HK-2 (cell line): ENCODE measurements at regions not wholly inside any gene's neighbourhood (a gene's known extent, or its start where the extent isn't known, plus 50 kb on each side); places are given as distances from the start of the nearest gene placed in this dataset.

Source experiments
- DNase-seq: peaks from one replicate; pipeline ENCODE4 v3.0.0-alpha.2; 2018; ENCODE audit not compliant: unreplicated experiment

DNA sequence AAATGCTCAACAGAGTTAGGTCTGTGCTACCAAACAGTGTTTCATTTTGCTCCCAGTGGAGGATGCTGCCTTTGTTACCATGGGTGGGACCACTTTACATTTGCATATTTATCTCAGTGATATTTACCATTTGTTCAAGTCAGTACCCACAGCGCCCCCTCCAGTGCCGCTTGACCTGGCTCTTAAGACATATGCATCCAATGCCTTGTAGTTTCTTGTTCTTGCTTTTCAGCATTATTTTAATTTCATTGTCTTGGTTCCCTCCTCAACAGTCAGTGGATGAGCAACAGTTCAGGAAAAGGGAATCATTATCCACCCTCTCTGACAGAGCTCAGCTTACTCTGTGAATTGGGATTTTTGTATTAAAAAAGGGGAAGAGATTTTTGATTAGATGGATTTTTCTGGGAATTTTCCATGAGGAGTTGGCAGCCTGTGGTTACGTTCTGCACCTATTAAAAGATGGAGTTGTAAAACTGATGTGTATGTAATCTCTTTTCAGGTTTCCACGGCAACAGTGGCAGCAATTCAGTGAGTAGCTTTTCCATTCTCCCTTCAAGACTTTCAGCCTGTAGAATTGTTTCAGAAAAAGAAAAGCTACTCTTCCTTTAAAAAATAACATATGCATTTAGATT lies 240.5 kb upstream of the DAAM1 start:
- no peak for DNase-seq

DNA sequence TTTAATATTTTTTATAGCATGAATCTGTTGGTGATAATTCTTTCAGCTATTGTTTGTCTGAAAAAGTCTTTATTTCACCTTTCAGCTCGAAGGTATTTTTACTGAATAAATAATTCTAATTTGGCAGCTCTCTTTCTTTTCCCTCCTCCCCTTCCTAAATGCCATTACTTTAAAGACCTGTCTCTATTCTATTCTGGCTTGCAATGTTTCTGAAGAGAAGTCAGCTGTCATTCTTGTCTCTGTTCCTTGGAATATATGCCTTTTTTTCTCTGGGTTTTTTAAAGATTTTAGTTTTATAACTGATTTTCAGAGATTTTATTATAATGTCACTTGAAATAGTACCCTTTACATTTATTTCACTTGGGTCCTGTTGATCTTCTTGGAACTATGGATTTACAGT lies 237.9 kb upstream of the DAAM1 start:
- no peak for DNase-seq

DNA sequence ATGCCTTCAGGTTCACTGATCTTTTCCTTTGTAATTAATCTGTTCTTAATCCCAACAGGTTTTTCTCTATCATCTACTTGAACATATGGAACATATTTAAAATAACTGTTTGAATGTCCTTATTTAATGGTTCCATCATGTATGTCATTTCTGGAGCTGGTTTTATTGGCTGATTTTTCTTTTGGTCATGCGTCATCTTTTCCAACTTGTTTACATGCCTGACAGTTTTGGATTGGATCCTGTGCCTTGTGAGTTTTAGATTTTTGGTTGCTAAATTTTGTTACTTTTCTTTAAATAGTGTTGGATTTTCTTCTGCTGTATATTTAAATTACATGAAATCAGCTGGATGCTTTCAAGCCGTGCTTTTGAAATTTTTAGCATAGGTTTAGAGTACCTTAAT lies 237.3 kb upstream of the DAAM1 start:
- DNase-seq: no peak

DNA sequence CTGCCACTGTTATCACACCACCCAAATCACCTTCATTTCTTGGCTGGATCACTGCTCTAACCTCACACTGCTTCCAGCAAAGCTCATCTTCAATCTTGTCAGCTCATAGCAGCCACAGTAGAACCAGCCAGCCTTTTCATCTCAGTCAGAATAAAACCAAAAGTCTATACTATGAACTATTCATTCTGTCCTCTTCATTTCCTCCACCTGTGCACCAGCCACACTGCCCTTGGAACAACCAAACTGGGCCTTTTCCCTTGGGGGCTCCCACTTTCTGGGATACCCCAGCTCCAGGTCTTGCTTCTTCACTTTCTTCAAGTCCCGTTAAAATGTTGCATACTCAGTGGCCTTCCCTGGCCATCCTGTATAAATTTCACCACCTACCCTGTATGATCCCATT lies 234.4 kb upstream of the DAAM1 start:
- DNase-seq: no peak

DNA sequence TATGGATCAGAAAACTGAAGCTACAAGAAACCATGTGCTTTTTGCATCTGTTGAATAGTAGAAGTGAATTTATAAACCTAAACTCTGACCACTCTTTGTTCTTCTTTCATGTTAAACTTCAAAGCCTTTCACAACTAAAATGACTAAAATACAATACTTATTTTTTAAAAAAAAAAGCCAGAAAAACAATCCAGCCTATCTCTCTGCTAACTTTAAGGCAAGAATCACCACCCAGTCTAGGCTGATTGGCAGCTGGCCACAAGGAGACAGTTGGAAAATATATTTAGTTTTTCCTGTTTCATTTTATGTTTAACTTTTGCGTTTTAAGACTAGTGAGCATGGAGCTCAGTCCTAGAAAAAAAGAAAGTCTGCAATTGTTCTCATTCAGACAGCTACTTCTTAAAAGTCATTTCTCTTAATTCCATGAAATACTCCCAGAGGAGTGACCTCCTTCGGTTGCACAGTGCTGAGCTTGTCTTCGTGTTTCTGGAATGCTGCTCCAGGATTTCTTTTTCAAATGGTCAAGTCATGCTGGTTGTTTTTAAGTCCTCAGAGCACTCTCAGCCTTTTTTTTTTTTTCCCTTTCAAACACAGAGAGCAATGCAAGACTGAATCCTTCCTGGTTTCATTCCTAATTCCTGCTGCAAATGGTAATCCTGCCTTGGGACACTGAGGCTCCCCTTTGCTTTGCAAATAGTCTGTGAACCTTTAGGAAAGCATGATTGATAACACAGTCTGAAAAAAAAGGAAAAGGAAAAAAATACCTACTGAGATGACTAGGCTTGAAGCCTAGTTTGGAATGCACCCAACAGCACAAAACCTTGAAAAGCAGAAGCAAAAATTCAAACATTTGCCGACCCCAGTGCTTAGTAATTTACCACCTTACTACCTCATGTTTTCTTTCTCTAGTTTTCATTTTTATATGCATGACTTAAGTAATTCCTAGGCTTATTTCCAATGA lies 233.3 kb upstream of the DAAM1 start:
- DNase-seq: no peak

DNA sequence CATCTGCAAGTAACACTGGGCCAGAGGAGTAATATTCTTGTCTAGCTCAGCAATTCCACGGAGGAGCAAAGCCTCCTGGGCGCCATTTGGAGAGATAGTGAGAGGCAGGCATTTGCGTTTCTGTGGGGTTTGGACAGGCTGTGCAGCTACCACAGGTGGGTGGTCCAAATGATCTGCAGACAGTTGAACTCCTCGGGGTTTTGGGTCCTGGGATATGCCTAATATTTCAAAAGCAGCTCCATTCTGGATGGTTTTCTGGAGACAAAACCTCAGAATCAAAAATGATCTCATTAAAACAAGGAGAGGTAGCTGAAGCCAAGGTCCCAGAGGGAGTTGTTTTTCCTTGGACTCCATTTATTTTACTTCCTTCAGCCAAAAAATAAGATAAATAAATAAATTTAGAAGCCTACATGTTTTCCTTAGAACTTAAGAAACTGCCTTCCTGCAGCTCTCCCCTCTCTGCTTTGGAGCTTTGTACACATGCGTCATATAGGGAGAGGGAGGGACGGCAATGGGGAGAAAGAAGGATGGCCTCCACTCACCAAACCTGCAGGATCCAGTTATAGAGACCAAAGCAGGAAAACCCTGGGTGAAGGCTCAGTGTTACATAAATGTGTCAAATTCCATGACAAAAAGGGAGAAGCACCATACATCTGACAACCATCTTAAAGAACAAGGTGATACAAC lies 227.3 kb upstream of the DAAM1 start:
- no peak for DNase-seq

DNA sequence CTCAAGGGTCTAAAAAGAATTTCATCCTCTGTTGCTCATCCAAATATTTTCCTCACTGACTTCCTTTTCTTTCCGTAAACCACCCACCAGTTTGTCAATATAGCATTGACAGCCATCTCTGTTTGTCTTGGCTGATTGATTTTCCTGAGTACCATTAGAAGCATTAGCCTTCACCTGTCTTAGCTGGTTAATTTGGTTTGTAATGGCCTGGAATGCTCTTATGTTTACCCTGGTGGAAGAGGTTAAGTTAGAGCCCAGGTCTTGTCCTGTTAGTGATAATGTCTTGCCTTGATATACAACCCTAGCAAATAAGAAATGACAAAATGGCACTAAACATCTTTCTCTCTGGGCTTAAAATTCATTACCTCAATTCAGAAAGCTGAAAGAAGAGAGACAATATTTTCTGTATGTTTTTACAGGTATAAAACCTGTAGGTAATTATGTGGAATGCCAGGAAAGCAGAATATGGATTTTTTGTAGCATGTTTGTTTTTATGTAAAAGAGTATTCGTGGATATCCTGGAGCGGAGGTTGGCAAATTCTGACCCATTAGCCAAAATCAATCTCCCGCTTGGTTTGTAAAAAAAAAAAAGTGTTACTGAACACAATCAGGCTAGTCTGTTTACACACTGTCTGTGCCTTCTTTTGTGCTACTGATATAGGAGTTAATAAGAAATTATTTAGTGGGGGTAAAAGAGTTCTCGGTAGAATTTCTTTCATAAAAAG lies 224.4 kb upstream of the DAAM1 start:
- no peak for DNase-seq

DNA sequence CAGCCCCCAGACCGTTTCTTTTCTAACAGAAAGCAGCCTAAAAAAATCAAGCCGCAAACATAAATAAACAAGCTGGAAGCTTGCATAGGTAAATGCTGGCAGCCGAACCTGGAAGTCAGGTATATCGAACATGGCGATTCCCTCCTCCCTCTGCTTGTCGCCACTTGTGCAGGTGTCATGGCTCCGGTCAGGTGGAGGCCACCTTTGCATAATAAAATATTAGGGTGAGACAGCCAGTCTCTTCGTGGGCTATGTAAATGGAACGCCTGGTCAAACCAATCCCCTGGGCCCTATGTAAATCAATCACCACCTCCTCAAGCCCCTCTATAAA lies 223.9 kb upstream of the DAAM1 start:
- DNase-seq: no peak

DNA sequence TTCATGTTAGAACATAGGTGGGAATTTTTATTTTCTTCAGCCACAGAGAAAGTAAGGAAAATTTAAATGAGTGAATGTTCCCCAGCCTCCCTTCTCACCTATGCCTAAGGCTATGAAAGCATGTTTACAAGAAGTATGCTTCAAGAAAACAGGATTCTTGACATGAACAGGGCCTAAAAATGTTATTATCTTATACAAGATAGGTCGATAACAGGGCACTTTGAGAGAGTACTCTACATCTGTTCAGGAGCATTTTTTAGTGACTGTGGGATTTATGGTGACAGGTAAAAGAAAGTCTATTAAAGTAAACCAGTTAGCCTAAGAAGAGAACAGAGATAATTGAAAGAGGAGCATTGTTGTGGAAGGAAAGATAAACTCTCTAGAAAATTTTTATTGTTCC lies 222.9 kb upstream of the DAAM1 start:
- DNase-seq: no peak

DNA sequence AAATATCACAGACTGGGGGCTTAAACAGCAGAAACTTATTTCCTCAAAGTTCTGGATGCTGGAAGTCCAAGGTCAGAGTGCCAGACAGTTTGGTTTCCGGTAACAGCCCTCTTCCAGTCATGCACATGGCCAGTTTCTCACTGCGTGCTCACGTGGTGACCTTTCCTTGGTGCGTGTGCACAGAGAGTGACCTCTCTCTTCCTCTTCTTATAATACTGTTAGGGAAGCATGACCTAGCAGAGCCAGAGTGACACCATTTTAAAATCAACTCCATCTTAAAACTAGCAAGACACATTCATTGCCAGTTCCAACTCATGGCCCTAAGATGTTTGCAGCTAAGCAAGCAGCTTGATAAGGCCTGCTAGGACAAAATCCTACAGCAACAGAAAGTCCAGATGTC lies 221.5 kb upstream of the DAAM1 start:
- DNase-seq: no peak

DNA sequence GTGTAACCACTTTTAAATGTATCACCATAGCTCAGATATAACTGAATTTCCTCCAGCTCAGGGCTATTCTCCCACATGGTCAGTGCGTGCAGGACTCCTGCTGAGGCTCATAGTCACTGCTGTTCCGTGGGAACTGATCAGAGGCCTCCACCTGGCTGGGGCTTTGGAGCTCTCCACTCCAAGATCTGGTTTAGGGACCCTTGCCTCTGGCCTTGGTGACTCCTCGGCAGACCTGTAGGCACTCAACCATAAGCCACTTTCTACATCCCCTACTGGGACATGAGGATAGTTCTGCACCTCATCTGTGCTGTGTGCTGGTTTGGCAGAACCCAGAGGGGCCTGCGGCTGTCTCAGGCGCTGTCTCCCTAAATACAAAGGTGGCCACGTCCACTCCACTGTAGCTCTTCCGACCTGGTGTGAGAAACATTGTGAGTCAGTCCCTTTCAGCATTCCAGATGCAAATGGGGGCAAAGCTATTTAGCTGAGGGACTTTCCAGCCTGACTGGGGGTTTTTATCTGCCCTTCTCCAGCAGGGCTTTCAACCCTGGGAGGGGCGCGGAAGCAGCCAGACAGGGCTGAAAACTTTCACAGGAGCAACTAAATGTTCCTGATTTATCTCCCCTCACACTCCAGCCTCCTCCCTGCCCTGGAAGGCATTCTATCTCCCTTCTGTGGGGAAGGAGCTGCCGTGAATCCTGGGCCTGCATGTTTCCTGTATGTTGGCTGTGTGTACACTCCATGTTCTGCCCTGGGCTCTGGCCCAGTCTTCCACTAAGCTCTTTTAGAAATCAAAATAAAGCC lies 218.3 kb upstream of the DAAM1 start:
- peak; percentile 23 for DNase-seq

DNA sequence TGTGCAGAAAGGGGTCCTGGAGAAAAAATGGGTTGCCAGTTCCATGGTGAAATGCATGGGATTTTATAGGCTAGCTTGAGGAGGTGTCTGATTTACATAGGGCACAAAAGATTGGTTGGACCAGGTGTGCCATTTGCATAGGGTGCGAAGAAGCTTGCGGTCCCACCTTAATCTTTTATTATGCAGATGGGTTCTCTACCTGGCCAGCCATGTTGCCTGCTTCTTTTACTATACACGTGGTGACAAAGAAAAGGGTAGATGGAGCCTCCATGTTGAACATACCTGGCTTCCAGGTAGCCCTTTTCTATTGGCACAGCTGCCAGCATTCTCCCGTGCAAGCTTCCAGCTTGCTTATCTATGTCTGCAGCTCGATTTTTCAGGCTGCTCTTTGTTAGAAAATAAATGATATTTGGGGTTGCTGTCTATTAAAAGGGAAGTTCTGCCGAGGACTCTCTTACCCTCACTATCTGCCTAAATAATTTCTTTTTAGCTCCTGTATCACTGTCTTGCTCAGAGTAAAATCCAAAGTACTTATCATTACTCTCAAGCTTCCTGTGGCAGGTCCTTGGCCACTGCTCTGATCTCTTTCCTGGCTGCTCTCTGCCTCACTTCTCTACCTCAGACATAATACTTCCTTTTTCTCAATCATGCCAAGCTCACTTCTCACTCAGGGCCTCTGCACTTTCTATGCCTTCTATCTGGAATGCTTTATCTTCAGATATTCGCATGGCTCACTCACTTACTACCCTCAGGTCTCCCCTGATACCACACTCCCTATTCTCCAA lies 216.0 kb upstream of the DAAM1 start:
- no peak for DNase-seq

DNA sequence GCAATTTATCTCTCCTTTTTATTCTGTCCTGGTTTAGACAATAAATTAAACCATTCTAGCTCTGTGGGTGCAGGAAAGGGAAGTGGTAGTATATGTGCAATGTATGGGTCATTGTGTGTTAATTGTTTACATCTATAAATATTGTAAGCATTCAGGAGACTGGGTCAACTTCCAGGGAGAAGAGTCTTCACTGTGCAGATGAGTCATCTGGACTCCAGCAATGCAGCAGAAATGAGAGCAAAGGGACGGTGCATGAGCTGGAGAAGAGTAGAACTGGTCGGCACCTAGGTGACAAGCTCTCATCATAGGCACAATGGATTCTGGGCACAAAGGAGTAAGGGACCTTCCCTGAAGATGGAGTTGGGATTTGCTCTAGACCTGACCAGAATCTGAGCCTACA lies 211.1 kb upstream of the DAAM1 start:
- no peak for DNase-seq

DNA sequence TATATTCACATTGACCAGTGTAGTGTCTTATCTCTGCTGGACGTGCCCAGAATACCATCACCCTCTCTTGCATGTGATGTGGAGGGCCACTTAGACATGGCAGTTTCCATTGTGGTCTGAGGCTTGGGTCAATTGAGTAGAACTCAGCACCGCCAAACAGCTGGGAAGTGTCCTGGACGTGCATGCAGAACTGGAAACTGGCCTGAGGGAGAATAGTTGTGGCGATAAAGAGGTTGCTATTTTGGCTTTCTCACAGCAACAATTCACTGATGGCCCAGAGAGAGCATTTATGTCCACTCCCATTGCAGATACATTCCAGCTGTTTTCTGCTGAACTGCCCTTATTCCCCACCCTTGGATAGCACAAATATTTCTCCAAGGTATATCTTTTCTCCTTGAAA lies 210.1 kb upstream of the DAAM1 start:
- no peak for DNase-seq

DNA sequence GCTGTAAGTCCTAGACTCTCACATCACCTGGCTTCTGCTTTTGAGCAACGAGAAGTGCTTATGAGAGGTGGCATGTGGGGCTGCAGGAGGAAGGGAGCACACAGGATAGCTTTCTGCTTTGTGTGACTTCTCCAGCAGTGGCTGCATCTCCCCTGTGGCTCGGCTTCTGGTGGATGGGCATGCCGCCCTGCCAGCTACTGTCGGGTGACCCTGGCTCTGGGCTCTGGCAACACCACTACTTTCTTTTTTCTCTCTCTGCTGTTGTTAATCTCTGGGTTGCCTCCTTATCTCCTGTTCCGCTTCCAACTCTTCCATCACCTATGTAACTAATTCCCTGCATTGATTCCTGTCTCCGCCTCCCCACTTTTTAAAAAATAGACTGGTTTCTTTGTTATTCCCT lies 209.1 kb upstream of the DAAM1 start:
- DNase-seq: no peak

DNA sequence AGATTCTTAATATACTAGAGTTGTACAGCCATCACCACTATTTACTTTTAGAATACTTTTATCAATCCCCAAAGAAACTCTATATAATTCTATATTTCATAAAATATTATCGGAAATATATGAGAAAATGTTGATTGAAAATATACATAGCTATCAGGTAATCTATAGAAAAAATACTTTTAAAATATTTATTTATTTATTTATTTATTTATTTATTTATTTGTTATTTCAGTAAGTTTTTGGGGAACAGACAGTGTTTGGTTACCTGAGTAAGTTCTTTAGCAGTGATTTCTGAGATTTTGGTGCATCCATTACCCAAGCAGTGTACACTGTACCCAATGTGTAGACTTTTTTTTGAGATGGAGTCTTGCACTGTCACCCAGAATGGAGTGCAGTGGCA lies 206.6 kb upstream of the DAAM1 start:
- DNase-seq: no peak

DNA sequence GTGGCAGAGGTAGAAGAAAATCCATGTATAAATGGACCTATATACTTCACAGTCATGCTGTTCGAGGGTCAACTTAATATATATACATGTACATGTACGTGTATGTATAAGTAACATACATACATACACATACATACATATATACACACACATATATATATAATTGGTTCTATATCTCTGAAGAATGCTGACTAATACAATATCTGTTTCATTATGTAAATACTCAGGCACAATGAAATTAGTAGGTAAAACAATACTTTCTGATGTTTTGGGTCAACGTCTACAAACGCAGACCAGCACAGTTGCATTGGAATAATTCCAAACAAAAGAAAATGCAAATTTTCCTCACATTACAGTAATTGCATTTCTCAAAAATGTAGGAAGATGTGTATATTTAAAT lies 202.7 kb upstream of the DAAM1 start:
- DNase-seq: no peak

DNA sequence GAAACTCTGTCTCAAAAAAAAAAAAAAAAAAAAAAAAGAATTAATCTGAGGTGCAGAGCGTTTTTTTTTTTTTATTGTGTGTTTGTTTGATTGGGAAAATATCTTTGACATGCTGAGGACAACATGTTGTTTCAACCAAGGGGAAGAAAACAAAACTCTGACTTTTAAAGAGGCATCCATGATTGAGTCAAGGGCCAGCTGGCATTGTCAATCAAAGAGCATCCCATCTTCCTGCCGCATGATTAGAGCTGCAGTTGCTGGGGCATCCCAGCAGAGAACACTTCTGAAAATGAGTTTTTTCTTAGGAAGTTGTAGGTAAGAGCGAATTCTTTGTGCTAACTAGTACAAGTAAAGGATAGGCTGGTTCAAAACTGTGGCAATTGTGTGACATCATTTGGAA lies 200.9 kb upstream of the DAAM1 start:
- no peak for DNase-seq

DNA sequence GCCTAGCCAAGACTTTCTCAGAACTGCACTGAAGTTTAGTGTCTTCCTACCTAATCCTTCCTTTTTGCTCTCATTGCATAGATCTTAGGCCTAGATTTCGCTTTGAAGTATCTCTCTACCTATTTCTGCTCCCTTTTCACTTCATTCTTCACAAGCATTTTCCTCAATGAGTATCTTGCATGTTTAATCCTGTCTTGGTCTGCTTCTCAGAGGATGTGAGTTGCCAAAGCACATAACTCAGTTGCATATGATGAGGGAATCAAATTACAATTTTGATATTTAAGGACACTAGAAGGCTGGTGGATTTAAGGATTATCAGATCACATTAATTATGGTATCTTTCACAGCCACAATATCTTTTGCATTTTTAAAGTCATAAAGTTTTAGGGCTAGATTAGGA lies 195.5 kb upstream of the DAAM1 start:
- no peak for DNase-seq

DNA sequence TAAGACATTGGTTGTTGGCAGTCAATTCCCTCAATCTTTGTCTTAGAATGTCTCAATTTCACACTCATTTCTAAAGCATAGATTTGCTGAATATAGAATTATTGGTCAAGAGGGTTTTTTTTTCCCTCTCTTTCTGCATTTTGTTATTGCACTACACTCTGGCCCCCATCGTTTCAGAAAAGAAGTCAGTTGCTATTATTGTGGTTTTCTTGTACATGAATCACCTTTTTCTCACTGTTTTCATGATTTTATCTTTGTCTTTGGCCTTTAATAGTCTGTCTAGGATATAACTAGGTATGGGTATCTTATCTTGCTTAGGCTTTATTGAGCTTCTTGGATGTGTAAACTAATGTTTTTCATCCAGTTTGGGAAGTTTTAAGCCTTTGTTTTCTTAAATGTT lies 194.3 kb upstream of the DAAM1 start:
- DNase-seq: no peak

DNA sequence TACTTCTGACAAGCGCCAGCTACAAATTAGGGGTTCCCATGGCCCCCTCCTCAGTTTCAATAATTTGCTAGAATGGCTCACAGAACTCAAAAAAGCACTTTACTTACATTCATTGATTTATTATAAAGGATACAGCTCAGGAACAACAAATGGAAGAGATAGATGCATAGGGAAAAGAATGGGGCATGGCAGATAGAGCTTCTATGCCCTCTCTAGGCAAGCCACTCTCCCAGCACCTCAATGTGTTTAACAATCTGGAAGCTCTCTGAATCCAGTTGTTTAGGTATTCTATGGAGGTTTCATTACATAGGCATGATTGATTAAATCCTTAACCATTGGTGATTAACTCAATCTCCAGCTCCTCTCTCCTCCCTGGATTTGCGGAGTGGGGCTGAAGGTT lies 184.5 kb upstream of the DAAM1 start:
- DNase-seq: no peak
